ENCODE measurements at regions not wholly inside any gene's neighbourhood (a gene's known extent, or its start where the extent isn't known, plus 50 kb on each side); places are given as distances from the start of the nearest gene placed in this dataset.

DNA sequence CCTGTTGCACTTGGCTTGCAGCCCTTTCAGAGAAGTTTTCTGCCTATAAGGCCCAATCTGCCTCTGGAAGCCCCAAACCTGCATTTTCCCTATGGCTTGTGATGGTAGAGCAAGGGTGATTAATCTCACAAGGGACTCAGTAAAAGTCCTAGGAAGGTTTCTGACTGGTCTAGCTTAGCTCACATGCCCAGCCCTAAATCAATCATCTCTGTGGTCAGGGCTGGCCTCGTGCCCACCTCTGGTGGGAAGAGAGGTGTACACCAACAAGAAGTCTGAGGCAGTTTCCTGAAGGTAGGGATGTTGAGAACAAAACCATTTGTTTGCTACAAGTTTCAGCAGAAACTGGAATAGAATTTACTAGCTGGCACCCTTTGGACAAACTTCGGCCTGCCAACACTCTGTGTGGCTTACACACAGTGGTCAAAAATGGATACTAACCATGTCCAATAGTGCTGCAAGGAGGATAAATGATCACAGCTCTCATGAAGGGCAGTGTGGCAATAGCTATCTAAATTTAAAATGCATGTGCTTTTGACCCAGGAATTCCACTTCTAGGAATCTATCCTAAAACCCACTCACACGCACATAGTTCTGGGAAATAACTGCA, 96.4 kb downstream of the EN1 start:
- TF ChIP-seq CHD2 (IDR thresholded peaks at IDR 0.05; ENCODE audit: low read length, partially characterized antibody) (no peak), GABPA (IDR thresholded peaks at IDR 0.05; ENCODE audit: low read depth) (no peak)
- TF ChIP-seq, protein P1, sequence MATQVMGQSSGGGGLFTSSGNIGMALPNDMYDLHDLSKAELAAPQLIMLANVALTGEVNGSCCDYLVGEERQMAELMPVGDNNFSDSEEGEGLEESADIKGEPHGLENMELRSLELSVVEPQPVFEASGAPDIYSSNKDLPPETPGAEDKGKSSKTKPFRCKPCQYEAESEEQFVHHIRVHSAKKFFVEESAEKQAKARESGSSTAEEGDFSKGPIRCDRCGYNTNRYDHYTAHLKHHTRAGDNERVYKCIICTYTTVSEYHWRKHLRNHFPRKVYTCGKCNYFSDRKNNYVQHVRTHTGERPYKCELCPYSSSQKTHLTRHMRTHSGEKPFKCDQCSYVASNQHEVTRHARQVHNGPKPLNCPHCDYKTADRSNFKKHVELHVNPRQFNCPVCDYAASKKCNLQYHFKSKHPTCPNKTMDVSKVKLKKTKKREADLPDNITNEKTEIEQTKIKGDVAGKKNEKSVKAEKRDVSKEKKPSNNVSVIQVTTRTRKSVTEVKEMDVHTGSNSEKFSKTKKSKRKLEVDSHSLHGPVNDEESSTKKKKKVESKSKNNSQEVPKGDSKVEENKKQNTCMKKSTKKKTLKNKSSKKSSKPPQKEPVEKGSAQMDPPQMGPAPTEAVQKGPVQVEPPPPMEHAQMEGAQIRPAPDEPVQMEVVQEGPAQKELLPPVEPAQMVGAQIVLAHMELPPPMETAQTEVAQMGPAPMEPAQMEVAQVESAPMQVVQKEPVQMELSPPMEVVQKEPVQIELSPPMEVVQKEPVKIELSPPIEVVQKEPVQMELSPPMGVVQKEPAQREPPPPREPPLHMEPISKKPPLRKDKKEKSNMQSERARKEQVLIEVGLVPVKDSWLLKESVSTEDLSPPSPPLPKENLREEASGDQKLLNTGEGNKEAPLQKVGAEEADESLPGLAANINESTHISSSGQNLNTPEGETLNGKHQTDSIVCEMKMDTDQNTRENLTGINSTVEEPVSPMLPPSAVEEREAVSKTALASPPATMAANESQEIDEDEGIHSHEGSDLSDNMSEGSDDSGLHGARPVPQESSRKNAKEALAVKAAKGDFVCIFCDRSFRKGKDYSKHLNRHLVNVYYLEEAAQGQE (IDR thresholded peaks at IDR 0.05; ENCODE audit: low read depth, low read length) = no peak
